ENCODE measurements at regions not wholly inside any gene's neighbourhood (a gene's known extent, or its start where the extent isn't known, plus 50 kb on each side); places are given as distances from the start of the nearest gene placed in this dataset.

DNA sequence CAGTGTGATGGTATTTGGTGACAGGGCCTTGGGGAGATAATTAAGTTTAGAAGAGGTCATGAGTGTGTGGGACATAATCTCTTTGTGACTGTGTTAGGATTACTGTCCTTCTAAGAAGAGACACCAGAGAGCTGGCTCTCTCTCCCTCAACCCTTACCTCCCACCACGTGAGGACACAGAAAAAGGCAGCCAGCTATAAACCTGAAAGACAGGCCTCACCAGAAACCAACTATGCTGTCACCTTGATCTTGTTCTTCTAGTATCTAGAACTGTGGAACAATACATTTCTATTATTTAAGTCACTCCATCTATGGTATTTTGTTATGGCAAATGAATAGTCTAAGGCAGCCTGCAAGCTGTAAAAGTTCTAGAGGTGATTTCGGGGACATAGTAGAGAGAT lies 203.7 kb downstream of the OTOR start:
- TF ChIP-seq GATA2 (IDR thresholded peaks at IDR 0.05; ENCODE audit: low read depth, low read length) = no peak
- no peak for TF ChIP-seq GATA3 (IDR thresholded peaks at IDR 0.05; ENCODE audit: low read depth, low read length)

All from SH-SY5Y (cell line).